ENCODE measurements at regions not wholly inside any gene's neighbourhood (a gene's known extent, or its start where the extent isn't known, plus 50 kb on each side); places are given as distances from the start of the nearest gene placed in this dataset.

- H3K27me3 ChIP-seq (ENCODE audit: insufficient read depth, poor library complexity, severe bottlenecking) = no peaks in the 10 kb centered on the region
- H3K4me3 ChIP-seq (replicated peaks; ENCODE audit: insufficient read depth, low read length) = no peak overlapping the region
- DNase-seq (ENCODE audit: low read depth in 1 of 2, low spot score in 1 of 2) = no peak
- H3K27ac ChIP-seq (replicated peaks) = no peak overlapping the region
- no peak for TF ChIP-seq SPI1 (IDR thresholded peaks at IDR 0.05; ENCODE audit: borderline replicate concordance, low read depth)
Observed at GRCh38 chr20:48384147-48384818, 443.5 kb downstream of the PREX1 start.

DNA sequence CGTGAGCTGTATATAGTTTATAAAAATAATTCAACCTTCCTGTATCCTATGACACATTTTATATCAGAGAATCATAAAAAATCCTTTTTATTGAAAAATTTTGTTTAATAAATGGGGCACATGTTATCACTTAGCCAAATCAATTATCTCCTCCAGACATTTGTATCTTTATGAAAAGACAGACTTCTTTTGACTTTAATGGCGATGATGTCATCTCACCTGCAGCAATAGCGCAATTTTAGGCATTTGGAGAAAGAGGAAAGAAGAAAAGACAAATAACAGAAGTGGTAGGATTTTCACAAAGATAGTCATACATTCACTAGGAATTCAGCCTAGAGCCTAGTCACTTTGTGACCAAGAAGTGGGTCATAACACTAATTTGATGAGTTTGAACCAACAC, 444.5 kb downstream of the PREX1 start:
- Histone ChIP-seq H3K27me3 (ENCODE audit: insufficient read depth, poor library complexity, severe bottlenecking) (no peaks in the 10 kb centered on the region), H3K4me3 (replicated peaks; ENCODE audit: insufficient read depth, low read length) (no peak overlapping the region), H3K27ac (replicated peaks) (no peak overlapping the region)
- TF ChIP-seq POLR2AphosphoS5 (IDR thresholded peaks at IDR 0.05; ENCODE audit: low read depth) (no peak), SPI1 (IDR thresholded peaks at IDR 0.05; ENCODE audit: borderline replicate concordance, low read depth) (no peak), GABPA (IDR thresholded peaks at IDR 0.05; ENCODE audit: low read depth) (no peak)
- TF ChIP-seq, protein P1, sequence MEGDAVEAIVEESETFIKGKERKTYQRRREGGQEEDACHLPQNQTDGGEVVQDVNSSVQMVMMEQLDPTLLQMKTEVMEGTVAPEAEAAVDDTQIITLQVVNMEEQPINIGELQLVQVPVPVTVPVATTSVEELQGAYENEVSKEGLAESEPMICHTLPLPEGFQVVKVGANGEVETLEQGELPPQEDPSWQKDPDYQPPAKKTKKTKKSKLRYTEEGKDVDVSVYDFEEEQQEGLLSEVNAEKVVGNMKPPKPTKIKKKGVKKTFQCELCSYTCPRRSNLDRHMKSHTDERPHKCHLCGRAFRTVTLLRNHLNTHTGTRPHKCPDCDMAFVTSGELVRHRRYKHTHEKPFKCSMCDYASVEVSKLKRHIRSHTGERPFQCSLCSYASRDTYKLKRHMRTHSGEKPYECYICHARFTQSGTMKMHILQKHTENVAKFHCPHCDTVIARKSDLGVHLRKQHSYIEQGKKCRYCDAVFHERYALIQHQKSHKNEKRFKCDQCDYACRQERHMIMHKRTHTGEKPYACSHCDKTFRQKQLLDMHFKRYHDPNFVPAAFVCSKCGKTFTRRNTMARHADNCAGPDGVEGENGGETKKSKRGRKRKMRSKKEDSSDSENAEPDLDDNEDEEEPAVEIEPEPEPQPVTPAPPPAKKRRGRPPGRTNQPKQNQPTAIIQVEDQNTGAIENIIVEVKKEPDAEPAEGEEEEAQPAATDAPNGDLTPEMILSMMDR (IDR thresholded peaks at IDR 0.05; ENCODE audit: insufficient read depth, low read length) = no peak
- TF ChIP-seq, protein P2, sequence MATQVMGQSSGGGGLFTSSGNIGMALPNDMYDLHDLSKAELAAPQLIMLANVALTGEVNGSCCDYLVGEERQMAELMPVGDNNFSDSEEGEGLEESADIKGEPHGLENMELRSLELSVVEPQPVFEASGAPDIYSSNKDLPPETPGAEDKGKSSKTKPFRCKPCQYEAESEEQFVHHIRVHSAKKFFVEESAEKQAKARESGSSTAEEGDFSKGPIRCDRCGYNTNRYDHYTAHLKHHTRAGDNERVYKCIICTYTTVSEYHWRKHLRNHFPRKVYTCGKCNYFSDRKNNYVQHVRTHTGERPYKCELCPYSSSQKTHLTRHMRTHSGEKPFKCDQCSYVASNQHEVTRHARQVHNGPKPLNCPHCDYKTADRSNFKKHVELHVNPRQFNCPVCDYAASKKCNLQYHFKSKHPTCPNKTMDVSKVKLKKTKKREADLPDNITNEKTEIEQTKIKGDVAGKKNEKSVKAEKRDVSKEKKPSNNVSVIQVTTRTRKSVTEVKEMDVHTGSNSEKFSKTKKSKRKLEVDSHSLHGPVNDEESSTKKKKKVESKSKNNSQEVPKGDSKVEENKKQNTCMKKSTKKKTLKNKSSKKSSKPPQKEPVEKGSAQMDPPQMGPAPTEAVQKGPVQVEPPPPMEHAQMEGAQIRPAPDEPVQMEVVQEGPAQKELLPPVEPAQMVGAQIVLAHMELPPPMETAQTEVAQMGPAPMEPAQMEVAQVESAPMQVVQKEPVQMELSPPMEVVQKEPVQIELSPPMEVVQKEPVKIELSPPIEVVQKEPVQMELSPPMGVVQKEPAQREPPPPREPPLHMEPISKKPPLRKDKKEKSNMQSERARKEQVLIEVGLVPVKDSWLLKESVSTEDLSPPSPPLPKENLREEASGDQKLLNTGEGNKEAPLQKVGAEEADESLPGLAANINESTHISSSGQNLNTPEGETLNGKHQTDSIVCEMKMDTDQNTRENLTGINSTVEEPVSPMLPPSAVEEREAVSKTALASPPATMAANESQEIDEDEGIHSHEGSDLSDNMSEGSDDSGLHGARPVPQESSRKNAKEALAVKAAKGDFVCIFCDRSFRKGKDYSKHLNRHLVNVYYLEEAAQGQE (IDR thresholded peaks at IDR 0.05; ENCODE audit: insufficient replicate concordance, low read depth) = no peak
- DNase-seq (ENCODE audit: low read depth in 1 of 2, low spot score in 1 of 2) = no peak

DNA sequence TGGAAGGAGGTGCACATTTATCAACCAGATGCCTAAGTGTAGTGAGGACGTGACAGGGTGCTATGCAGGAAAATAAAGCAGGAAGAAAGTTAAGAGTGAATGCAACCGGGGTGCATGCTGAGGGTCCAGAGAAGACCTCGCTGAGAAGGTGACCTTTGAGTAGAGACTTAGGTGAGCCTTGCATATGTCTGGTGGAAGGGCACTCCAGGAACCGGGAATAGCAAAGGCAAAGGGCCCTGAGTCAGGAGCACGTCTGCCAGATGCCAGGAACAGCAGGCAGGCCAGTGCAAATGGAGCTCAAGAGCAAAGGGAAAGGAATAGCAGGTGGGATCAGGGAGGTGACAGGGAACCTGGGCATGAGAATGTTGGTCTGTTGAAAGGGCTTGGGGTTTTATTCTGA, 445.5 kb downstream of the PREX1 start:
- TF ChIP-seq, protein P2 (IDR thresholded peaks at IDR 0.05; ENCODE audit: insufficient replicate concordance, low read depth) = no peak
- no peak for TF ChIP-seq SPI1 (IDR thresholded peaks at IDR 0.05; ENCODE audit: borderline replicate concordance, low read depth)
- no peak for TF ChIP-seq GABPA (IDR thresholded peaks at IDR 0.05; ENCODE audit: low read depth)
- no peak for TF ChIP-seq POLR2AphosphoS5 (IDR thresholded peaks at IDR 0.05; ENCODE audit: low read depth)
- TF ChIP-seq, protein P1 (IDR thresholded peaks at IDR 0.05; ENCODE audit: insufficient read depth, low read length) = no peak
- no peak for DNase-seq (ENCODE audit: low read depth in 1 of 2, low spot score in 1 of 2)
- Histone ChIP-seq H3K4me3 (replicated peaks; ENCODE audit: insufficient read depth, low read length) (no peak overlapping the region), H3K27me3 (ENCODE audit: insufficient read depth, poor library complexity, severe bottlenecking) (no peaks in the 10 kb centered on the region), H3K27ac (replicated peaks) (no peak overlapping the region)

- Histone ChIP-seq H3K27ac (replicated peaks) (no peak overlapping the region), H3K27me3 (ENCODE audit: insufficient read depth, poor library complexity, severe bottlenecking) (no peaks in the 10 kb centered on the region), H3K4me3 (replicated peaks; ENCODE audit: insufficient read depth, low read length) (no peak overlapping the region)
- DNase-seq (ENCODE audit: low read depth in 1 of 2, low spot score in 1 of 2) = no peak
- no peak for TF ChIP-seq GABPA (IDR thresholded peaks at IDR 0.05; ENCODE audit: low read depth)
- TF ChIP-seq, protein P1 (IDR thresholded peaks at IDR 0.05; ENCODE audit: insufficient read depth, low read length) = no peak
- no peak for TF ChIP-seq SPI1 (IDR thresholded peaks at IDR 0.05; ENCODE audit: borderline replicate concordance, low read depth)
- TF ChIP-seq POLR2AphosphoS5 (IDR thresholded peaks at IDR 0.05; ENCODE audit: low read depth) = no peak
- TF ChIP-seq, protein P2 (IDR thresholded peaks at IDR 0.05; ENCODE audit: insufficient replicate concordance, low read depth) = no peak
Observed at GRCh38 chr20:48381353-48382120, 446.3 kb downstream of the PREX1 start.
